HCT116 (cell line): ENCODE measurements at regions not wholly inside any gene's neighbourhood (a gene's known extent, or its start where the extent isn't known, plus 50 kb on each side); places are given as distances from the start of the nearest gene placed in this dataset.

Experiments used
- ATAC-seq: fragments of 200-7000 bp; cut with Tn5 transposase; 2 replicates; pipeline ENCODE4 v1.9.1; 2020; ENCODE audit warnings: mild to moderate bottlenecking, moderate library complexity
- BruUV-seq: library from RNA; stranded (reverse); fragments of 400-500 nt; replicated peaks from 2 replicates; lab custom pipeline; 2021; lab: Mats Ljungman, UMichigan
- CTCF ChIA-PET: fragments of 300-600 bp; sonication (Branson Sonifier 250); formaldehyde crosslinking; loops from one replicate; lab custom pipeline; 2021; ENCODE audit warnings: antibody characterized with exemption; lab: Charles Lee
- POLR2A ChIA-PET: fragments of 300-600, 350-600 bp; sonication (Branson Sonifier 250); formaldehyde crosslinking; loops from one replicate; lab custom pipeline; 2021; ENCODE audit warnings: antibody characterized with exemption; lab: Charles Lee
- RAD21 ChIA-PET, 2 experiments: fragments of 300-600 bp; sonication (Branson Sonifier 250); formaldehyde crosslinking; loops; one replicate each; lab custom pipeline; 2023; ENCODE audit warnings: low total read pairs in 2 of 2; ENCODE audit not compliant: uncharacterized antibody in 2 of 2, unreplicated experiment in 2 of 2, low non-redundant PET in 1 of 2; lab: Charles Lee
- DNase-seq: peaks from one replicate; pipeline ENCODE4 v3.0.0-alpha.2; 2010; ENCODE audit warnings: low read depth, low spot score
- H2AFZ ChIP-seq: fragments of 200-600 bp; shearing (Covaris generic), sonication (generic); 2 replicates; pipeline ENCODE4 v1.6.1; 2017; ENCODE audit warnings: low read depth, mixed run types, mixed read lengths, antibody characterized with exemption, low read length; ENCODE audit not compliant: poor library complexity, severe bottlenecking
- H3K27ac ChIP-seq: 2 replicates; pipeline ENCODE4 v1.5.1; 2012; ENCODE audit warnings: low read depth, low read length
- H3K27me3 ChIP-seq: fragments of 200-600 bp; sonication (generic); 2 replicates; pipeline ENCODE4 v1.6.1; 2016; ENCODE audit warnings: mixed run types, low read length, mixed read lengths; ENCODE audit not compliant: insufficient read depth
- H3K36me3 ChIP-seq, 2 experiments: fragments of 200-500 bp in 1 of 2; fragments of 200-600 bp in 1 of 2; sonication (Bioruptor generic) in 1 of 2; sonication (generic) in 1 of 2; 2 replicates each; pipeline versions ENCODE4 v1.5.1 to v1.6.1; 2014 to 2016; ENCODE audit warnings: low read length in 2 of 2, inconsistent platforms in 1 of 2, mixed read lengths in 1 of 2, mixed run types in 1 of 2; ENCODE audit not compliant: insufficient read depth in 2 of 2, control insufficient read depth in 1 of 2
- H3K4me1 ChIP-seq, 2 experiments: fragments of 200-600 bp in 1 of 2; sonication (generic) in 1 of 2; 2 replicates each; pipeline versions ENCODE4 v1.5.1 to v1.6.1; 2012 to 2017; ENCODE audit warnings: low read length in 2 of 2, inconsistent platforms in 1 of 2, mild to moderate bottlenecking in 1 of 2, mixed read lengths in 1 of 2, mixed run types in 1 of 2, moderate library complexity in 1 of 2; ENCODE audit not compliant: insufficient read depth in 2 of 2, control insufficient read depth in 1 of 2
- H3K4me2 ChIP-seq: fragments of 200-600 bp; sonication (generic); 2 replicates; pipeline ENCODE4 v1.6.1; 2017; ENCODE audit warnings: mixed run types, low read length, mixed read lengths
- H3K4me3 ChIP-seq, 2 experiments: fragments of 200-600 bp in 1 of 2; sonication (generic) in 1 of 2; replicated peaks in 1 of 2; 2 replicates each; pipeline ENCODE4 v1.5.1; 2011 to 2016; ENCODE audit warnings: low read length in 2 of 2, control low read depth in 1 of 2, low read depth in 1 of 2, mild to moderate bottlenecking in 1 of 2, mixed read lengths in 1 of 2, mixed run types in 1 of 2
- H3K79me2 ChIP-seq: fragments of 200-600 bp; sonication (generic); 2 replicates; pipeline ENCODE4 v1.6.1; 2017; ENCODE audit warnings: mild to moderate bottlenecking, mixed run types, low read length, moderate library complexity, mixed read lengths; ENCODE audit not compliant: insufficient read depth
- H3K9ac ChIP-seq: fragments of 200-600 bp; sonication (generic); 2 replicates; pipeline ENCODE4 v1.6.1; 2016; ENCODE audit warnings: low read length, mixed read lengths
- H3K9me2 ChIP-seq: fragments of 200-600 bp; sonication (generic), shearing (Covaris generic); 2 replicates; pipeline ENCODE4 v1.6.1; 2017; ENCODE audit warnings: mixed run types, mild to moderate bottlenecking, moderate library complexity; ENCODE audit not compliant: insufficient read depth
- H3K9me3 ChIP-seq, 2 experiments: fragments of 200-500 bp in 1 of 2; fragments of 200-600 bp in 1 of 2; sonication (Bioruptor generic) in 1 of 2; sonication (generic) in 1 of 2; 2 replicates each; pipeline ENCODE4 v1.6.1; 2014 to 2017; ENCODE audit warnings: low read length in 2 of 2, mixed read lengths in 2 of 2, inconsistent platforms in 1 of 2, low read depth in 1 of 2, mild to moderate bottlenecking in 1 of 2, mixed run types in 1 of 2, moderate library complexity in 1 of 2; ENCODE audit not compliant: control insufficient read depth in 1 of 2, insufficient read depth in 1 of 2
- H4K20me1 ChIP-seq: fragments of 200-600 bp; sonication (generic), shearing (Covaris generic); 2 replicates; pipeline ENCODE4 v1.6.1; 2017; ENCODE audit warnings: mixed run types, mild to moderate bottlenecking, moderate library complexity; ENCODE audit not compliant: insufficient read depth
- ATF3 ChIP-seq: IDR thresholded peaks from 2 replicates; pipeline ENCODE4 v1.6.1; 2012
- CBX3 ChIP-seq: IDR thresholded peaks from 2 replicates; pipeline ENCODE4 v1.6.1; 2012; ENCODE audit warnings: low read depth
- CTCF ChIP-seq, 3 experiments: fragments of 200-600 bp in 1 of 3; sonication (generic) in 1 of 3; IDR thresholded peaks in 2 of 3; conservative IDR thresholded peaks in 1 of 3; 2 replicates each; pipeline ENCODE4 v1.5.1; 2012 to 2017; ENCODE audit warnings: low read depth in 2 of 3, low read length in 2 of 3, antibody characterized with exemption in 1 of 3, borderline replicate concordance in 1 of 3, control low read depth in 1 of 3, mild to moderate bottlenecking in 1 of 3, mixed read lengths in 1 of 3, mixed run types in 1 of 3, moderate library complexity in 1 of 3; ENCODE audit not compliant: insufficient read depth in 1 of 3
- ELF1 ChIP-seq: IDR thresholded peaks from 2 replicates; pipeline ENCODE4 v1.6.1; 2012; ENCODE audit warnings: low read depth, borderline replicate concordance
- EZH2phosphoT487 ChIP-seq: fragments of 200-600 bp; IDR thresholded peaks from 2 replicates; pipeline ENCODE4 v1.6.1; 2018; ENCODE audit warnings: antibody characterized with exemption, borderline replicate concordance
- FOSL1 ChIP-seq: IDR thresholded peaks from 2 replicates; pipeline ENCODE4 v1.6.1; 2012; ENCODE audit warnings: low read depth
- MAX ChIP-seq: IDR thresholded peaks from 2 replicates; pipeline ENCODE4 v1.6.1; 2012
- POLR2AphosphoS5 ChIP-seq: IDR thresholded peaks from 2 replicates; pipeline ENCODE4 v1.6.1; 2011; ENCODE audit warnings: mild to moderate bottlenecking, low read depth, low read length, moderate library complexity
- REST ChIP-seq: IDR thresholded peaks from 2 replicates; pipeline ENCODE4 v1.6.1; 2012; ENCODE audit warnings: low read depth
- SIN3A ChIP-seq: IDR thresholded peaks from 2 replicates; pipeline ENCODE4 v1.6.1; 2012; ENCODE audit warnings: low read depth
- SP1 ChIP-seq: IDR thresholded peaks from 2 replicates; pipeline ENCODE4 v1.6.1; 2012; ENCODE audit warnings: low read depth
- SRF ChIP-seq: IDR thresholded peaks from 2 replicates; pipeline ENCODE4 v1.6.1; 2012; ENCODE audit warnings: low read depth
- ZFX ChIP-seq: fragments of 450-650 bp; IDR thresholded peaks from 2 replicates; pipeline ENCODE4 v1.6.1; 2017
- intact Hi-C: fragments of 100-400 bp; cut with micrococcal nuclease; formaldehyde crosslinking; loops from 2 replicates; pipeline ENCODE4 v1.10.0; 2022

- Histone ChIP-seq H3K9me2 (no peaks in the 10 kb centered on the region), H3K79me2 (no peaks in the 10 kb centered on the region), H3K4me2 (no peak overlapping the region), H3K36me3 (no peaks in the 10 kb centered on the region), H3K27ac (no peak overlapping the region), H3K27me3 (no peaks in the 10 kb centered on the region), H3K9ac (no peak overlapping the region), H2AFZ (no peak overlapping the region), H3K9me3 (peaks cover 3 to 10% of the 10 kb centered on the region in 2 experiments; a peak in 2 of 4 replicates), H3K4me3 (no peak overlapping the region), H3K4me1 (no peaks in the 10 kb centered on the region), H4K20me1 (no peaks in the 10 kb centered on the region)
- TF ChIP-seq POLR2AphosphoS5 (no peak), SIN3A (no peak), SRF (no peak), ATF3 (no peak), EZH2phosphoT487 (no peak), CBX3 (no peak), REST (no peak), SP1 (no peak), MAX (no peak), FOSL1 (no peak), ZFX (no peak), ELF1 (no peak), CTCF (IDR thresholded peaks at IDR 0.05 in 2 of 3, conservative IDR thresholded peaks at IDR 0.05 in 1 of 3; ENCODE audit: borderline replicate concordance in 1 of 3, insufficient read depth in 1 of 3, low read depth in 2 of 3, low read length in 2 of 3) (no peak)
- intact Hi-C loops, result no loop called here
- POLR2A ChIA-PET, result no interaction called here
- RAD21 ChIA-PET, result no interaction called here
- no peak for DNase-seq
- no TSS peak for BruUV-seq
- CTCF ChIA-PET, result no interaction called here
- no peak for ATAC-seq
Measured at GRCh38 chr12:23236066-23236780, 611.3 kb downstream of the ETNK1 start.
